ENCODE measurements at regions not wholly inside any gene's neighbourhood (a gene's known extent, or its start where the extent isn't known, plus 50 kb on each side); places are given as distances from the start of the nearest gene placed in this dataset.

DNA sequence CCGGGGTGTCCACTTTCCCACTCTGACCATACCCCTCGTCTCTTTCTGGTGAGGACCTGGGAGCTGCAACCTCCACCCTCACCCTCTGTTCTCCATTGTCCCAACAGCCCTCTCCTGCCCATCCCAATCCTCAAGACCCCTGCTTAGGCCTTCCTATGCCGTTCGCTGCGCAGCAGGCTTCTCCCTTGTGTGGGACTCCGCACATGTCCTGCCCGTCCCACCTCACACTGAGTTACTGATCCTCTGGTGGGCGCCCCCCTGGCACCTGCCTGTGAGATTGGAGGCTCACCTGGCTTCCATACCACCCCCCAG lies 119.5 kb upstream of the SNTG2 start:
- intact Hi-C loops (cut with DNase I), result no loop called here
- peaks cover 0 to 5% of the 10 kb centered on the region in 2 donors for H3K4me1 ChIP-seq
- TF ChIP-seq, protein P1, sequence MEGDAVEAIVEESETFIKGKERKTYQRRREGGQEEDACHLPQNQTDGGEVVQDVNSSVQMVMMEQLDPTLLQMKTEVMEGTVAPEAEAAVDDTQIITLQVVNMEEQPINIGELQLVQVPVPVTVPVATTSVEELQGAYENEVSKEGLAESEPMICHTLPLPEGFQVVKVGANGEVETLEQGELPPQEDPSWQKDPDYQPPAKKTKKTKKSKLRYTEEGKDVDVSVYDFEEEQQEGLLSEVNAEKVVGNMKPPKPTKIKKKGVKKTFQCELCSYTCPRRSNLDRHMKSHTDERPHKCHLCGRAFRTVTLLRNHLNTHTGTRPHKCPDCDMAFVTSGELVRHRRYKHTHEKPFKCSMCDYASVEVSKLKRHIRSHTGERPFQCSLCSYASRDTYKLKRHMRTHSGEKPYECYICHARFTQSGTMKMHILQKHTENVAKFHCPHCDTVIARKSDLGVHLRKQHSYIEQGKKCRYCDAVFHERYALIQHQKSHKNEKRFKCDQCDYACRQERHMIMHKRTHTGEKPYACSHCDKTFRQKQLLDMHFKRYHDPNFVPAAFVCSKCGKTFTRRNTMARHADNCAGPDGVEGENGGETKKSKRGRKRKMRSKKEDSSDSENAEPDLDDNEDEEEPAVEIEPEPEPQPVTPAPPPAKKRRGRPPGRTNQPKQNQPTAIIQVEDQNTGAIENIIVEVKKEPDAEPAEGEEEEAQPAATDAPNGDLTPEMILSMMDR (IDR thresholded peaks at IDR 0.05), result no peak
- no peaks in the 10 kb centered on the region for H3K9me3 ChIP-seq
- ATAC-seq, result no peak
- DNase-seq, result no peak
- no peaks in the 10 kb centered on the region for H3K36me3 ChIP-seq
- no peak overlapping the region for H3K27ac ChIP-seq
- H3K27me3 ChIP-seq, result no peaks in the 10 kb centered on the region
- no peak overlapping the region for H3K4me3 ChIP-seq

DNA sequence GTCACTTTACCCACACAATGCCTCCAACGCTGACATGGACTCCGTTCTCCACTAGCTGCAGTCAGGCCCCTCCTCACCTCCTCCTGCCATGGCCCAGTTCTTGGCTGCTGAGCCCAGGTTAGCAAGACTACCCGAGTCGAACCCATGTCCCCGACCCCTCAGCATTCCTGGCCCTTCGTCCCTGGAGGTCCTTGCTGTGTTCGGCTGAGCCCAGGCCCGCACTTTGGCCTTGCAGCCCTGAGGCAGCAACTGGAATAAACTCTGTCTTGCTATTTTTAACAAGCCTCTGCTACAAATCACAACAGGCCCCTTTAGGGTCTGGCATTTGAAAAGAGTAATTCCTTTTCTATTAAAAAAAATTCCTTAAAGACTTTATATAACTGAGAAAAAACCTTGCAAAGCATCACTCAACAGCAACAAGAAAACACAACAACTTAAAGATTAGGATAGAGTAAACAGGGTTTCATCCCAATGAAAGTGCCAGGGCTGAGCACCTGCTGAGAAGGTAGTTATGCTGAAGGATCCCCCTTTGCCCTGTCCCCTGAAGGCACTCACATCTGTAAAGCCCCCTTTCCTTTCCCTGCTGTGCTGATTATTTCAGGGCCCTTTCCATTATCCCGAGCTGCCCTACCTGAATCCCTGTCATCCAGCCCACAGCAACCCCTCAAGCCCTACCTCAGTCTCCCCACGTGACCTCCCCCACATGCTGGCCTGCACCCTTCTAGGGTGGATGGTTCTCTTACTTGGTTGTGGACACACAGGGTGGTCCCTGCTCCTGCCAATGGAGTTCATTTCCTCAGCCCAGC lies 120.0 kb upstream of the SNTG2 start:
- TF ChIP-seq, protein P1 (IDR thresholded peaks at IDR 0.05), result no peak
- H3K4me1 ChIP-seq, result peaks cover 0 to 5% of the 10 kb centered on the region in 2 donors
- H3K9me3 ChIP-seq, result no peaks in the 10 kb centered on the region
- intact Hi-C loops (cut with DNase I), result no loop called here
- DNase-seq (no peak), ATAC-seq (no peak)
- no peak overlapping the region for H3K4me3 ChIP-seq
- no peaks in the 10 kb centered on the region for H3K27me3 ChIP-seq
- no peak overlapping the region for H3K27ac ChIP-seq
- H3K36me3 ChIP-seq, result no peaks in the 10 kb centered on the region

DNA sequence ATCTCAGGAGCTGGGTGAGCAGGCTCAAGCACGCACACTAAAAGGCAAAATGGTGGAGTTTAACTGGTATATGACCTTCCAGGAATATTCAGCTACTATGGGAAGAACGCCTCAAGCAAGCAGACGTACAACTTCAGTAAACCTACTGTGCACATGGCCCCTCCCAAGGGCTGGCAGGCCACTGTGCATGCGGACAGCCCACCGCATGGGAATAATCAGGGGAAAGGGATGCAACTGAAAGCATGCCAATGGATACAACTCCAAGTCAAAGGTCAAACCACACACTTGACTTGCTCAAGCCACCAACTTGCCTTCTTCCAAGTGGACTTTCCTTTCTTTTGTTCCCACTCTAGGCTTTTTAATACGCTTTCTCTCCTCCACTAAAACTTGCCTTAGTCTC lies 121.6 kb upstream of the SNTG2 start:
- H3K27ac ChIP-seq, result no peak overlapping the region
- ATAC-seq, result no peak
- no peaks in the 10 kb centered on the region for H3K36me3 ChIP-seq
- peaks cover 0 to 5% of the 10 kb centered on the region in 2 donors for H3K4me1 ChIP-seq
- TF ChIP-seq, protein P1 (IDR thresholded peaks at IDR 0.05), result no peak
- H3K27me3 ChIP-seq, result no peaks in the 10 kb centered on the region
- H3K9me3 ChIP-seq, result no peaks in the 10 kb centered on the region
- intact Hi-C loops (cut with DNase I), result no loop called here
- DNase-seq, result no peak
- H3K4me3 ChIP-seq, result no peak overlapping the region

DNA sequence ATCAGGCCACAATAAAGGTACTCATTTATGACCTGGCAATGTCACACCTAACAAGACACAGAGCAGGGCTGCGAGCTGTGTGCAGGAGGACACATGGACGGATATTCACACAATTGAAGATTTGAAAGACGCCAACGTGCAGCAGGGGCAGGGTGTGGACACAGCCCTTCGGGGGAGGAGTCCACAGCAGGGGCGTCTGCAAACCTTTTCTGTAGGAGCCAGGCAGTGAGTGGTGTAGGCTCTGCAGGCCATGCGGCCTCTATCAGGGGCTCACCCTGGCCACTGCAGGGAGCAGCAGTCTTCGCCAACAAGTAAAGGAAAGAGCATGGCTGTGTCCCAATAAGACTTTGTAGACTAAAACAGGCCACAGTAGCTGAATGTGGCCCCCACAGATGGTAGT lies 125.7 kb upstream of the SNTG2 start:
- Histone ChIP-seq H3K27ac (no peak overlapping the region), H3K27me3 (no peaks in the 10 kb centered on the region), H3K4me3 (no peak overlapping the region), H3K9me3 (no peaks in the 10 kb centered on the region), H3K36me3 (no peaks in the 10 kb centered on the region), H3K4me1 (no peaks in the 10 kb centered on the region)
- DNase-seq (no peak), ATAC-seq (no peak)
- intact Hi-C loops (cut with DNase I), result no loop called here
- TF ChIP-seq, protein P1 (IDR thresholded peaks at IDR 0.05), result no peak

DNA sequence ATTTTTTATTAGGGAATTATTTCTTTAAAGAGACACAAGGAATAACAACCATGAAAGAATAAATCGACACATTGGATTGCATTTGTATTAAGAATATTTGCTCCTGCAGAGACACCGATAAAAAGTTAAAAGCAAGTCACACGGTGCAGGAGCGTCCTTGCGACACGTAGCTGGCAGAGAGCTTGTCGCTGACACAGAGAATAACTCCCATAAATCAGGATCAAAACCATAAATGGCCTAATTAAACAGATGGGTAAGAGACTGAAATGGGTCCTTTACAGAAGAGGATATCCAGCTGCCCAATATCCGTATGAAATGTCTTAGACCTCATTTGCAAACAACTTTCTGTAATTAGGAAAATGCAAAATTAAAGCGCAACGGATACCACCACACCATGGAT lies 126.1 kb upstream of the SNTG2 start:
- no peaks in the 10 kb centered on the region for H3K9me3 ChIP-seq
- H3K4me1 ChIP-seq, result no peaks in the 10 kb centered on the region
- intact Hi-C loops (cut with DNase I), result no loop called here
- ATAC-seq, result no peak
- no peaks in the 10 kb centered on the region for H3K36me3 ChIP-seq
- no peak for DNase-seq
- TF ChIP-seq, protein P1 (IDR thresholded peaks at IDR 0.05), result no peak
- no peak overlapping the region for H3K4me3 ChIP-seq
- no peaks in the 10 kb centered on the region for H3K27me3 ChIP-seq
- H3K27ac ChIP-seq, result no peak overlapping the region

Data from left lung (tissue), 4 donors.